Stimulated activated CD4-positive, alpha-beta T cell treated with anti-CD3 and anti-CD28 coated beads, Interleukin-12 subunit alpha, Interleukin-12 subunit beta, amount 100 ng/mL, for 4 hours (primary cell): ENCODE measurements at regions not wholly inside any gene's neighbourhood (a gene's known extent, or its start where the extent isn't known, plus 50 kb on each side); places are given as distances from the start of the nearest gene placed in this dataset.
"Not testable (repeated sequence)": the region's sequence is repeated elsewhere in the genome, so short reads cannot be mapped to it uniquely, and the experiment has no call there.

Experiments
- DNase-seq: peaks from one replicate; pipeline ENCODE4 v3.0.0-alpha.2; 2020

DNA sequence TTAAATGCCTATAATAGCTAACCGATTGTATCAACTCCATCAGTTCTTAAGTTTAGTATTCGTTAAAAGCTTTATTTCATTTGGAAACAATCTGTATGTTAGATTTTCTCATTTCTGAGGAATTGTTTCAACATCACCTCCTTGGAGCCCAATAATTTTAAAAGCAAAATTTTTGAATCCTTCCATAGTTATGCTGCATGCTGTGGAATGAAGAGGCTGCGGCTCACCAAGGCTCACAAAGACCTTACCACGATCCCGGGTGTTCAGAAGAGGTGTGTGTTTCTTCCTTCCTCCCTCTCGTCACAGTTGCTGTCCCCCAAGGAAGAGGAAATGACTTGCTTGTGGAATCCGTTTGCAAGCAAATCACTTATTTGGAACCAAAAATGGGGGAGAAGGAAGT is 143.8 kb downstream of the FGF1 start:
- no peak for DNase-seq

DNA sequence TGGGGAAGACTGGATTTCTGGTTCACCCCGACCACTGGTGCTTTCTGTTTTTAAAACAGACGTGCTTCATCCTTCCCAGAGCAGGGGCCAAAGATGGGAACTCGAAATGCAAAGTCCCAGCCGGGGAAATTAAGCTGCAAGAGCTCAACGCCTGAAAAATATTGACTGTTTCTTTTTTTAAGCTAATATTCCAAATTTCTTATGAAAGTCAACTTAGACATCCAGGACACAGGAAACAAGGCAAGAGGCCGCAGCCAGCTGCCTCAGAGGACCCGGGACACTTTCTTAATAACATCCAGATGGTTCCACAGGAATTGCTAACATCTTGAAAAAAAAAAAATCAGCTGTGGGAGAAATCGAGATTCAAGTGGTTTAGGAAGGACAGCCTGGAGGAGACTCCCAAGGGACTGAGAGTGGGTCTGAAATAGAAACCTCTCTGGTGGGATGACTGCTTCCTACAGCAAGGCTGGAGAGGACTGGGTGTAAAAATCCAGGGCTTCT is 144.9 kb downstream of the FGF1 start:
- DNase-seq, result no peak

DNA sequence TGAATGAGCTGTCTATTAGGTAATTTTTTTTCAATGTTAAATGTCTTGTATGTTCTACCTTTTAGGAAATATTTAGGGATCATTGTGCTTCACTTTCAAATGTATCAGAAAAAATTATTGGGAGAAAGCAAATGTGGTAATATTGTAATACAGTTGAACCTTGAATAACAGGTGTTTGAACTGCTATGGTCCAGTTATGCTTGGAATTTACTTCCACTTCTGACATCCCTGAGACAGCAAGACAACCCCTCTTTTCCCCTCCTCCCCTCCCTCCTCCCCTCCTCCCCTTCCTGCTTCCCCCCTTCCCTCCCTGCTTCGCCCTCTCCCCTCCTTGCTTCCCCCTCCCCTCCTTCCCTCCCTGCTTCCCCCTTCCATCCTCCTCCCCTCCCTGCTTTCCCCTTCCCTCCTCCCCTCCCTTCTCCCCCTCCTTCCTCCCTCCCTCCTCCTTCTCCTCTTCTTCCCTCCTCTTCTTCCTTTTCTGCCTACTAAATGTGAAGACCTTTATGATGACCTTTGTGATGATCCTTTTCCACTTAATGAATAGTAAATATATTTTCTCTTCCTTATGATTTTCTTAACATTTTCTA is 146.6 kb downstream of the FGF1 start:
- no peak for DNase-seq

DNA sequence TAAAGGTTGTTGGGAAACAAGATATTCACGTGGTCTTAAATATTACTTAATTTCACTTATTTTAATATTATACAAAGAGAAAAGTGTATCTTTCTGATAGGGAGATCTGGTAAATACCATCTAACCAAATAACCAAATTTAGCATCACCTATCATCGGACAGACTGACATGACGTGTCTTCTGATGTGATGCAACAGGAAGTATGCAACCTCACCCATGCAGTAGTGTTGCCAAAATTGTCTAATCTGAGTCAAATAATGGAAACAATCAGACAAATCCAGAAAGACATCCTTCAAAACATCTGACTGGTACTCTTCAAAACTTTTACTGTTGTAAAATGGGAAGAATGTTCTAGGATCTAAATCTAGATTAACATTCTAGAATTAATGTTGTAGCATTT is 148.0 kb downstream of the FGF1 start:
- DNase-seq, result no peak

DNA sequence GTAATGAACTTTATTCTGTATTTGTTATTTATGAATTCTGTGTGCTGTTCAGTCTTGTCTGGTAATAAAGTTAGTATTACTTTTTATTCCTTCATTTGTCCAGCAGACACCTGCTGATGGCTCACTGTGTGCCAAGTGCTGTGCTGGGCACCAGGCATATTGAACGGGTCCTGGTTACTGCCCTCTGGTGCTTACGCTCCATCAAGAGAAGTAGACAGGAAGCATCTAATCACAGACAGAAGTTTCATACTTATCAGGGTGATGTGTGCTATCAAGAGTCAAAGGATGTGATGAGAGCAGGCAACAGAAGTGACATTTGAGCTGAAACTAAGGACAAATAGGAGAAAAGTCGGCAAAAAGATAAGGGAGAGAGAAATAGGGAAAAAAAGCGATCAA is 153.1 kb downstream of the FGF1 start:
- no peak for DNase-seq

DNA sequence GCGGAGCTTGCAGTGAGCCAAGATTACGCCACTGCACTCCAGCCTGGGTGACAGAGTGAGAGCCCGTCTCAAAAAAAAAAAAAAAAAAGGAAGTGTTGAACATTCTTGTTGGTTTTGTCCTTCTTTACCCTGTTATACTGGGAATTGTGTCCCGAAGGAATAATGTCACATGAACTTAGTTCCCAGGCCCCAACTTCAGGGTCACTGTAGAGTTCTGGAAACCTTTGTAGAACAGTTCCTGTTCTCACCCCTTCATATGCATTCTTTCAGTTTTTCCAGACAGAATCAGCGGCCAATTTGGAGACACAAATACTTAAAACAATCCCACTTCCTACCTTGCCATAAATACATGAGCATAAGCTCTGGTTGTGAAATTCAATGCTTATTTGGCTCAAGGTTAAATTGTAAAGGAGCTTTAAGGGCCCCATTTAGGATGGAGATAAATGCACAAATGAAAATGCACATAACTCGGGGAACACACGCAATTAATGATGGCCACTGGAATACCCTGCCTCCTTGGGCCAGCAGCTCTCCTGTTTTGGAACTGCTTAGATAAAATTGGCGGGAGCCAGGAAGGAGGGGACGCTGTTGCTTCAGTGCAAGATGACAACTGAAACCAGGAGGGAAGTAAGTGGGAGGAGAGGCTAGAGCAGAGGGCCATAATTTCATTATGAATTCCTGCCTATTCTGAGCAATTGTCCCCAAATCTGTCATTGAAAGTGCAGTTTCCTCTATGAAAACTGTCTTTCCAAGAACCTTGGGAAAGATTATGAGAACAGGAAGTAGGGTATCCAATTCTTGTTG is 153.7 kb downstream of the FGF1 start:
- DNase-seq, result no peak

DNA sequence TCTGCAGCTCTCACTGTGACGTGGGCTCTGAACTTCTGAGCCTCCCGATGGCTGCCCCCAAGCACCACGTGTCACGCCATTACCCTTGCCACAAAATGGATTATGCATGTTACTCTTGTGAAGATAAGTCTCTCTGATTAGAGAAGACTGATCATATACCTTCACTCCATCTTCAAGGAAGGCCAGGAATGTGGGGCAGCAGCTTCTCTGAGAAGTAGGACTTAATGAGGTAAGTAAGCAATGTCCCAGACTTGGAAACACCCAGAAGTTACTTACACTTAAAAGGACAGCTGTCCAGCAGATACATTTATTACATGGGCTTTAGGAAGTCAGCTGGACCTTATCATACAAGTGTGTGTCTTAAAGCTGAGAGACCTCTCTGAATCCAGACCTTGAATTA is 155.0 kb downstream of the FGF1 start:
- no peak for DNase-seq

DNA sequence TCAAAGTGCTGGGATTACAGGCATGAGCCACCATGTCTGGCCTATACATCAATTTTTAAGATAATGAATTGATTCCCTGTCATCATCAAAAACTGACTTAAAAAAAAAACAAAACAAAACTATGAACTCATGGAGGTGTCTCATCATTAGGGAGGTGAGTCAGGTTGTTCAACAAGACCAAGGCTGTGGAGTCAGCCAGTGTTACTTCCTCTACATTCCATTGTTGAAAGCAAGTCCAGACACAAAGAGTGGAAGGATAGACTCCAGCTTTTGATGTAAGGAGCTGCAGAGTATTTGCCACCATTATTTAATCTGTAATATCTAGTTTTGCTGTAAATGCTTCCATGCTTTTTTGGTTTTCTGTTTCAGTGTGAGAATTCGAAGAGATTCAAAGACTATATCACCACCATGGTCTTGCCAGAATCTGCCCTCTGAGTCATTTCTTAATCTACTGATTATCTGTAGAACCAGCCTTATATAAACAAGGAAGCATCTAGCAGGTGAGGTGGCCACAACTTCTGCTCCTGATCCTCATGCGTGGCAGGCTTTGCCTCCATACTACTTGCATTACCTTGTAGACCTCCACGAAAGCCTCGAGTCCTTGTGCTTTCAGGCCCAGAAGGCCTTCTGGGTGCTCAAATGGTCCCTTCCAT is 156.1 kb downstream of the FGF1 start:
- DNase-seq, result no peak

DNA sequence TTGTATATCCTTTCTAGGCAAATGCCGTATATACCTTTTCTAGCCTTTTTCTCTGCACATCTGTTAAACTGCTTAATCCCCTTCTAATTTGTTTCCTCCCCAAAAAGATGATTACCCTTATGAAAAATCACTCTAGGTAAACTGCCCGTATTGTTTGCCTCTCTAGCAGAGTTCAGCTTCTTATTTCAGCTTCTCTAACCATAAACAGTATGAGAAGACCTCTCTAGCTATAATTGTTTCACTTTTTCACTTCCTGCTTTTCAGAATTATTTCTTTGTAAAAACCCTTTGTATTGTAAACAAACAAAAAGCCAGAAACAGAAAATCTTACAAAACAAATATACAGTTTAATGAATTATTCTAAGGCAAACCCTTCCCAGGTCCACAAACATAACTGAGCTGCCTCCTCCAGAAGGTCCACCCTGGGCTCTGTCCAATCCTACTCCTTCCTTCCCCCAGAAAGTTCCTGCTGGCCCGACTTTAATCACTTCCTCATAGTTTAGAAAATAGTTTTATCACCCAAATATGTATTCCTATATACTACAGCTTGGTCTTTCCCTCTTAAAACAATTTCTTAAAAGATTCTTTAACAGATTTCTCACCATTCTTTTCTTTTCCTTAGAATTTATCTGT is 158.1 kb downstream of the FGF1 start:
- no peak for DNase-seq

DNA sequence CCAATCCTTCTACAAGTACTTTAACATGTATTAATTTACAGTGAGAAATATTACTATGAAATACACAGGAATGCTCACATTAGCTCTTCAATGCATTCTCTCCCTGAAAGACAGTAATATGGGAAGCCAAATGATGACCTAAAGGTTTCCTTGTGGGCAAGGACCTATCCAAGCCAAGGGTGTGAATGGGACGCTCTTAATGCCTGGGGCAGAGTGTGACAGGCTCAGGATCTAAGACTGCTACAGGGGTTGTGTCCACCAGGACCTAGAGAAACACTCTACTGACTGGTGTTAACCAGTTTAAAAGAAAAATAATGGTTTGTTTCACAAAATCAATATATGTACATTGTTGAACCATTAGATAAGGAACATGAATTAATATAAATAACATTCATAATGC is 158.7 kb downstream of the FGF1 start:
- no peak for DNase-seq

DNA sequence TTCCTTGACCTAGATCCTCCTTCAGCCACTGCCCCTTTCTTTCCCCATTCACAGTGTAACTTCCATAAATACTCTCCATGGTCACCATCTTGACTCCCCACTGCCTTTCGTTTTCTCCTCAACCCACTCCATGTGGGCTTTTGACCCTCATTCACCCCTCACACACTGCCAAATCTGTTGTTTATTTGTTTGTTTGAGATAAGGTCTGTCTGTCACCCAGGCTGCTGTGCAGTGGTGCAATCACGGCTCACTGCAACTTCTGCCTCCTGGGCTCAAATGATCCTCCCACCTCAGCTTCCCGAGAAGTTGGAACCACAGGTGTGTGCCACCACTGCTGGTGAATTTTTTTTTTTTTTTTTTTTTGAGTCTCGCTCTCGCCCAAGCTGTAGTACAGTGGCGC is 162.9 kb downstream of the FGF1 start:
- no peak for DNase-seq

DNA sequence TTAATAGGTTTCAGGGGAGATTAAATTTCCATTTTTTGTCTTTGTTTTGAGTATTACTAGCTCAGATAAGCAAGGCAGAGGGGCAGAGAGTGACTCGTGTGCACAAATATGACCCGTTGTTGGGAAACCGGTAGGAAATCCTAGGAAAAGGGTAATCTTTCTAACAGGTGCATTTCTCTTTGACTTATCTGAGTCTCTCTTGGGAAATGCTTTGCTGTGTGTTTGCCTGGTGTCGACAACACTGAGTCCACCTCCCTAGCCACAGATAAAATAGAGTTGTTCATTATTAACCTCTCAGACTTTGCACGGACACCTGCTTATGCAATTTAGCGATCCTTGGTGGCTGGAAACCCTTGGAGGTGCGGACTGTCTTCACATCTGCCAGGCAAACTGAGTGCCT is 164.2 kb downstream of the FGF1 start:
- DNase-seq, result no peak

DNA sequence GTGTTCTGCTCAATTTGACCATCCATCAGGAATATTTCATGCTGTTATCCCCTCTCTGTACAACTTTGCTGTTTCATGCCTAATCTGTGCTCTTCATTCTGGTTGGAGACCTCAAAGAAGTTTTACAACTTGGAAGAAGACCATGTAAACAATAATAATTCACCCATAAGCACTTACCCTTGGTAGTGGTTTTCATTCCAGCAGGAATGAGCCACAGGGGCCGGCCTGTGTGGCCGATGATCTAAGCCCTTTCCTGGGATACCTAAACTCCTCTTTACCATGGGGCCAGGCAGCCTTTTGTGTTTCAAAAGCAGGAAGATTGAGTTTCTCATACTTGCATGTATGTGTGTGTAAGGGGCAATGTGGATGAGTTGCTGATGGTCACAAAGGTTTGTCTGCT is 165.0 kb downstream of the FGF1 start:
- DNase-seq, result no peak

DNA sequence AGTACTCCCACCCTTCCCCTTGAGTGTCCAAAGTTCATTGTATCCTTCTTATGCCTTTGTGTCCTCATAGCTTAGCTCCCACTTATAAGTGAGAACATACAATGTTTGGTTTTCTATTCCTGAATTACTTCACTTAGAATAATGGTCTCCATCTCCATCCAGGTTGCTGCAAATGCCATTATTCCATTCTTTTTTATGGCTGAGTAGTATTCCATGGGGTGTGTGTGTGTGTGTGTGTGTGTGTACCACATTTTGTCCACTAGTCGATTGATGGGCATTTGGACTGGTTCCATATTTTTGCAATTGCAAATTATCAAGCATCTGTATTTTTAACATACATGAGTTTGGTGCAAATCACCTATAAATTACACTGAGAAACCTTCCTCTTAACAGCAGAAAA is 166.0 kb downstream of the FGF1 start:
- DNase-seq, result not testable (repeated sequence)

DNA sequence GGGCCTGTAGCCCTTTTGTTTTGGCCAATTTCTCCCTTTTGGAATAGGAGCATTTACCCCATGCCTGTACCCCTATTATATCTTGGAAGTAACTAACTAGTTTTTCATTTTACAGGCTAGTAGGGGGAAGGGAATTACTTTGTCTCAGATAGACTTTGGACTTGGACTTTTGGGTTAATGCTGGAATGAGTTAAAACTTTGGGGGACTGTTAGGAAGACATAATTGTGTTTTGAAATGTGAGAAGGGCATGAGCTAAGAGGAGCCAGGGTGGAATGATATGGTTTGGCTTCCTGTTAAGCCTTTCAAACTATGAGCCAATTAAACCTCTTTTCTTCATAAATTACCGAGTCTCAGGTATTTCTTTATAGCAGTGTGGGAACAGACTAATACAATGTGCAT is 168.1 kb downstream of the FGF1 start:
- no peak for DNase-seq

DNA sequence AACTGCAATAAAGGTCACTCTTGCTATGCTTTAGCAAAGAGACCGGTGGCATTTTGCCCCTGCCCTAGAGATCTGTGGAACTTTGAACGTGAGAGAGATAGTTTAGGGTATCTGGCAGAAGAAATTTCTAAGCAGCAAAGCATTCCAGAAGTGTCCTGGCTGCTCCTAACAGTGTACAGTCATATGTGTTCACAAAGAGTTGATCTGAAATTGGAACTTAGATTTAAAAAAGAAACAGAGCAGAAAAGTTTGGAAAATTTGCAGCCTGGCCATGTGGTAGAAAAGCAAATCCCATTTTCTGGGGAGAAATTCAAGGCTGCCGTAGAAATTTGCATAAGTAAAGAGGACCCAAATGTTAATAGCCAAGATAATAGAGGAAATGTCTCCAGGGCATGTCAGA is 169.2 kb downstream of the FGF1 start:
- no peak for DNase-seq

DNA sequence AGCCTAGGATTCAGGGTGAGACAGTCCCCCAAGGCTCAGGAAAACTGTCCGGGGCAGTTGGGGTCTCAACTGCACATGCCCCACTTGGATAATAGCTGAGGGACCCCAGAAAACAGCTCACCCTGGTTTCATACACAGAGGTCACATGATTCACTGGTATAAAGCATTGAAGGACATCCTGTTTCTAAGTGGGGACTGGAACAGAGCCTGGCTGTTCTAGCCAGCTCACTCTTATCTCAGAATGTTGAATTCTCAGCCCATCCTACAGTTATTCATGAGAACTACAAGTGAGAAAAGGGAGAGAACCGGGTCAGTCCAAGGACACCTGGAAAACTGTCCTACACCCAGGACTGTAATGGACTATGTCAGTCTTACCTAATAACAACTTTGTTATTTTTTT is 170.9 kb downstream of the FGF1 start:
- DNase-seq, result no peak

DNA sequence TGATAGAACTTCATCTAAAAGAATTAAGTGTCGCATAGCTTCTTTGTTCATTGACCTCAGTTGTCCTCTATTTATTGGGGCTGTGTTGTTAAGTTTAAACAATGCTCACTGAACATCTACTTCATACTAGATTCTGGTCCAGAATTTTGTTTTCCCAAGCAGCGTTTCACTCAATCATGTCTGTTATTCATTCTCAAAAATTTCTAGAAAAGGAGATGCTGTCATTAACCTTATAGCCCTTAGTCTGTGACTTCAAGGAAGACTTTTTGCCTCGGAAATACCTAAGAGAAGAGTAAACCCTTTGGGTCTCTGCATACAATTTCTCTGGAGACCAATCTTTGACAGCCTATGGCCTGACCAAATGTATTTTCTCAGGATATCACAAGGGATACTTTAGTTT is 171.7 kb downstream of the FGF1 start:
- DNase-seq, result no peak

DNA sequence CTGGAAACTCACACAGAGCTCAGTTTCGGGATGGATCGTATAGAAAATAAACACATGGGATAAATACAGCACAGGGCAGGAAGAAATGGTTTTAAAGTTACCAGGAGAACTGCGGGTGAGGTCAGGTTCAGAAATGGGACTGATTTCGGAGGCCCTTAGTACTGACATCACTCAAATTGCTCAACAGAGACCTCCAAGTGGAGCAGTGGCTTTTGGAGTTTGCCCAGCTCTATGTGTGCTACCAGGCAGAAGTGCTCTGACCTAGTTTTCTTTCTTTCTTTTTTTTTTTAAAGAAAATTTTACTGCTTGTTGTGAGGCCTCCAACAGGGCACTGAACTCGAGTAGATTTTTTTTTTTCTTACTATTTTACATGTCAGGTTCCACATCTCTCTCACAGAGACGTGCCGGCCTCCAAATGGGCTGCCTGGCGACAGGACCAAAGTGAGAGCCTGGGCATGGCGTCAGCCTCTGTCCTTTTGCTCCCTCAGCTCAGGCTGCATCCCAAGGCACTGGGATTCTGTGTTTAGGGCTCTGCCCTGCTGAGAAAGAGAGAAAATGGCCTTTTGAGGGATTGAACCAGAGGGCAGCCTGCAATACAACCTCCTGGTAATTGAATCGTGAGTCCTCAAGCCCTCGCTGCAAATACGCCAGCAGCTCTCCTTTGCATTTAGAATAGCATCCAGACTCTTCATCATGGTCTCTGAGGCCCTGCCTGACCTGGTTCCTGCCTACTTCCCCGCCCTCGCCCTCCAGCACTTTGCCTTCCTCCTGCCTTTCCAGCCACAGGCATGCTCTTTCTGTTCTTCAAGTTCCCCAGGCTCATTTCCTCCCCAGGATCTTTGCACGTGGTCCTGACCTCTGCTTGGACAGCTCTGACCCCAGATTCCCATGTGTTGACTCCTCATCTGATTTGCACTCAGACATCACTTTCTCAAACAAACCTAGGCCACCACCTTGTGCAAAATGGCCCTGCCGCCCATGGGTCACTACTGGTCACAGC is 173.5 kb downstream of the FGF1 start:
- no peak for DNase-seq

DNA sequence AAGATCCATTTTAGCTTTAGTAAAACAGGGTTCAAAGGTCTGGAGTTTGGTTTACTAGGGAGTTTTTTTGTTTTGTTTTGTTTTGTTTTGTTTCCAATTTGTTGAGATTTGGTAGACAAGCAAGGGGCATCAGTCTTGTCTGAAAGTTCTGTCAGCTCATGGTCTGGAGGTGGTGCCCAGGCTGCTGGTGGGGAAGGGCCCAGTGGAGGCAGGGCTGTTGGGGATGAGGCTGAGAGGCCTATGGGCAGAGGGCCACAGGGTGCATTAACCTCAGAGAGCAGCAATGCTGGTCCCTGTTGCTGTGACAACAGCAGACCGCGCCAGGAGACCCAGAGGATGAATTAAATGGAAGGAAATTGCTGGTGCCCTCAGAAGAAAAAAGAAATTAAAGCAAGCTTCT is 174.5 kb downstream of the FGF1 start:
- no peak for DNase-seq

DNA sequence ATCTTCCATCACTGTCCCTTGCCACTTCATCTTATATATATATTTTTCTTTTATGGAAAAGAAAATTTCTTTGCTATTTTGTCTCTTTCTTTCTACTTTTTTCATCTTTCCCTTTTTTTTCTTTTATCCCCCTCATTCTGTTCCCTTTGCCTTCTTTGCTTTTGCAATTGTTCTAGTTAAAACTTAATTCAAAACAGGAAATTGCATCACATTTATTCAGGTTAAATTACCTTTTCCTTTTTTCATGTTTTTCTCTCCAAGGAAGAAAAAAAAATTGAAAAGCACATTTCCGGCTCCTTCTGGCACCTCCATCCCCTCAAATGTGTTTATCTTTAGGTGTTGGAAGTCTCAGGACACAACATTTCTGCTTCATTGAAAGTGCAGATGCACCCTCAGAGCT is 176.9 kb downstream of the FGF1 start:
- no peak for DNase-seq

DNA sequence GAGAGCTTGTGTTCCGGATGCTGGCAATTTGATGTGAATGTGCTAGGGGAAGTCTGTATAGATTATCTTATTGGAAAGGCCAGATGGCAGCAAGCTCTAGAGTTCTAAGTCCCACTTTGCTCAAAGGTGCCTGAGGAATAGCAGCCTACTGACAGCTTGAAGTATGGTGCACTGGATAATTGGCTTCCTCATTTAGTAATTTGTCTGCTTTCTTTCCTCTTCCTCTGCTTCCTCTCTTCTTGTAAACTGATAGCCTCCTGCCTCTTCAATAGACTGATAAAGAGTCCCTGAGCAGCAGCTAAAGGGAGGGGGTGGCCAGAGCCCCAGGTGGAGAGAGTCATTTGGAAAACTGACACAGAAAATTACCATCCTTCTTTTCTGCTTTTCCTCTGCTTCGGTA is 177.3 kb downstream of the FGF1 start:
- DNase-seq, result no peak
